GM19395 (cell line): ENCODE measurements at regions not wholly inside any gene's neighbourhood (a gene's known extent, or its start where the extent isn't known, plus 50 kb on each side); places are given as distances from the start of the nearest gene placed in this dataset.
"Not testable (repeated sequence)": the region's sequence is repeated elsewhere in the genome, so short reads cannot be mapped to it uniquely, and the experiment has no call there.

Source experiments
- ATAC-seq: cut with Tn5 transposase; IDR thresholded peaks from one replicate; pipeline ENCODE4 v1.9.1; 2021; ENCODE audit warnings: mild to moderate bottlenecking, moderate library complexity; ENCODE audit not compliant: unreplicated experiment

- not testable (repeated sequence) for ATAC-seq
Measured at GRCh38 chrX:77127571-77127970, 319.6 kb upstream of the FGF16 start.

DNA sequence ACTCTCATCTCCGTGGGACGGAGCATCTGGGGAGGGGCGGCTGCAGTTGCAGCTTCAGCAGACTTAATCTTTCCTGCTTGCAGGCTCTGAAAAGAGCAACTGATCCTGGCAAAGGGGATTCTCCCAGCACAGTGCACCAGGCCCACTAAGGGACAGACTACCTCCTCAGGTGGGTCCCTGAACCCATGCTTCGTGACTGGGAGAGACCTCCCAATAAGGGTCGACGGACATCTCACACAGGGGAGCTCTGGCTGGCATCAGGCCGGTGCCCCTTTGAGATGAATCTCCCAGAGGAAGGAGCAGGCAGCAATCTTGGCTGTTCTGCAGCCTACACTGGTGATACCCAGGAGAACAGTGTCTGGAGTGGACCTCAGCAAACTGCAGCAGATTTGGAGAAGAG lies 303.3 kb upstream of the FGF16 start:
- ATAC-seq, result no peak

DNA sequence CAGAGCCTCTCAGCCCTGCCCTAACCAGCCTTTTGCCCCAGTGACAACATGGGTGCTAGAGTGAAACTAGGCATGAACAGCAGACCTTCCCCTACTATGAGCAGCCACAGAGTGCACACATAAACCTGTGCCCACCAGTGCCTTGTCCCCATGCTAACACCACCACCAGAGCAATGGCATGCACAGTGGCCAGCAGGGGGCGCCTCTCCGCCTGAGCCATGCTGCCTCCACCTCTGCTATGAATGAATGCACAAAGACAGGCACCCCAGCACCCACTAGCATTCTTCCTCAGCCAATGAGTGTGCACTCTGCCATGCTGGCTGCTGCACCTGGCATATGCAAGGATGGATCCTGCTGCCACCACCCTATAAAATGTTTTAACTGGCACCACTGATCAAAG lies 286.9 kb upstream of the FGF16 start:
- ATAC-seq, result no peak

GRCh38 chrX:77162777-77163176 lies 284.4 kb upstream of the FGF16 start:
- ATAC-seq, result no peak

DNA sequence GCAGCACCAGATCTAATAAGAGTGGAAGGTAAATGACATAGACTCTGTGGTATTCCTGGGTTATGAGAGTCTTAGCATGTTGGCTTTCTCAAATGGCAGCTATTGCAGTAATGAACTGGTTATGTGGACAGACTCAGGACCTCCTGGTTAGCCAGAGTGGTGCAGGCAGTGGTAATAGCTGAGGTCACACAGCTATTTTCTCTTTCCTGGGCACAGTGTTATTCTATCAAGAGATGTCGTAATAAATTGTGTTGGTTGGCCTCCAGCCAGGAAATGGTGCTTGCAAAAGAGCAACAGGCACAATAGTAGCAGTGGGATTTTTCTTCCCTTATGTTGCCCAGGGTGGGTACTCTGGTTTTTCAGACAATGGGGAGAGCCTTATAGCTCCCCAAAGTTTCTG lies 279.2 kb upstream of the FGF16 start:
- ATAC-seq, result no peak

DNA sequence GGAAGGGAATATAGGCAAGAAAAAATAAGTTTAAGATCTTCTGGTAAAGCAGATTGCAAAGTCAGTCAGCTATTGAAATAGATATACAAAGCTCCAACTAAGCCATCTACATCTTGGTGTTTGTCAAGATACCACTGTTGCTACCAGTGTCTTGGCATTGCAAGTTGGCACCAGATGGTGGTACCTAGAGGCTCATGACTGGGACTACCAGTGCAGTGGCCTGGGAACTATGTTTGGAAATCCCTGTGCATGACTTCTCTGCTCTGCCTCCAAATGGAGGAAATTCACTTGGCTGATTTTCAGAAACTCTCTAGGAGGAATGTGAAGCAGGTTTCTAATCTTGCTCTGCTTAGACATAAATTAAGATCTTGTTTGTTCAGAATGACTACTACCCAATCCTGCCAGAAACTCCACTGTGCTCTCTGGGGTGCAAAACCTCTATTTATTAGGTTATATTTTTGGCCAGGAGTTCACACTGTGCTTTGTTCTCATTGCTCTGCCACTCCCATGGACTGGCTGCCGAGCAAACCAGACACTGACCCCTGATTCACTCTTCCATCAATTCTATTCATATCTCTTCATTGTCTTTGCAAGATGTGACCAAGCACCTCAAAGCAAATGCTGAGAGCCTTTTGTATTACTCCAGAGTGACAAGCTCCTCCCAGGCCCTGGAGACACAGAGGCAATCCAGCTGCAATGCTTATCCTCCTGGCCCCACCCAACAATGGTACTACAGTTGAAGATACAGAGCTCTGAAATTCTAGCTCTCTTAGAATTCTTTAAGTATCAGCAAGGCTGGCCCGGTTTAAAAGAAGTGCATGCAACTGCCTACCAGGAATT lies 272.3 kb upstream of the FGF16 start:
- no peak for ATAC-seq

- ATAC-seq, result no peak
Measured at GRCh38 chrX:77200663-77201062, 246.5 kb upstream of the FGF16 start.

DNA sequence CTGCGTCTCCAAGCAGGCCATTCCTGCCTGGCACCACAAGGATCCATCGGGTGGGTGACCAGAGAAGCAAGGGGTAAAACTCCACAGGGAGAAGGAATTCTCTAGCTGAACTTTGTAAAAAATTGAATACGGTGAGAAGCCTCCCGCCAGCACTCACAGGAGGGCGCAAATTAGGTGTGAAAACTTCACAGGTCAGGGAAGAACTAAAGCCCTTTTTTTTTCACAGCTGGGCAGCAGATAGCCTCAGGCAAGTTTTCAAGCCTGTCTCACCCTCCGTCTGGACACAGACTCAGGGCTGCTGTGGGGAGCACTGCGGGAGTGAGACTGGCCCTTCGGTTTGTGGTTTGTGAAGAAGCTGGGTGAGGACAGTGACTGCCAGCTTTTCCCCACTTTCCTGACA lies 224.1 kb upstream of the FGF16 start:
- ATAC-seq, result no peak

- no peak for ATAC-seq
Measured at GRCh38 chrX:77264490-77264889, 182.7 kb upstream of the FGF16 start.

- no peak for ATAC-seq
Measured at GRCh38 chrX:77275392-77275791, 171.8 kb upstream of the FGF16 start.

- no peak for ATAC-seq
Measured at GRCh38 chrX:77276742-77277141, 170.4 kb upstream of the FGF16 start.

DNA sequence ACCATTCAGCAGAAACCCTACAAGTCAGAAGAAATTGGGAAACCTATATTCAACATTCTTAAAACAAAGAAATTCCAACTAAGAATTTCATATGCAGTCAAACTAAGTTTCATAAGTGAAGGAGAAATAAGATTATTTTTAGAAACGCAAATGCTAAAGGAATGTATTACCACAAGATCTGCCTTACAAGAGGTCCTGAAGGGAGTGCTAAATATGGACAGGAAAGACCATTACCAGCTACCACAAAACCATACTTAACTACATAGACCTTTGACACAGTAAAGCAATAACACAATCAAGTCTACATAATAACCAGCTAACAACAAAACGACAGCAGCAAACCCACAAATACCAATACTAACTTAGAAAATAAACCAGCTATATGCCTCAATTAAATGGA lies 169.3 kb upstream of the FGF16 start:
- ATAC-seq, result no peak

DNA sequence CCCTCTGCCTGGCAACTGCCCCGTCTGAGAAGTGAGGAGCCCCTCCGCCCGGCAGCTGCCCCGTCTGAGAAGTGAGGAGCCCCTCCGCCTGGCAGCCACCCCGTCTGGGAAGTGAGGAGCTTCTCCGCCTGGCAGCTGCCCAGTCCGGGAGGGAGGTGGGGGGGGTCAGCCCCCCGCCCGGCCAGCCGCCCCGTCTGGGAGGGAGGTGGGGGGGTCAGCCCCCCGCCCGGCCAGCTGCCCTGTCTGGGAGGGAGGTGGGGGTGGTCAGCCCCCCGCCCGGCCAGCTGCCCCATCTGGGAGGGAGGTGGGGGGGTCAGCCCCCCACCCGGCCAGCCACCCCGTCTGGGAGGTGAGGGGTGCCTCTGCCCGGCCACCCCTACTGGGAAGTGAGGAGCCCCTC lies 167.8 kb upstream of the FGF16 start:
- not testable (repeated sequence) for ATAC-seq

- no peak for ATAC-seq
Measured at GRCh38 chrX:77293331-77293995, 153.7 kb upstream of the FGF16 start.

GRCh38 chrX:77298296-77298695 lies 148.9 kb upstream of the FGF16 start:
- ATAC-seq, result no peak

GRCh38 chrX:77298790-77299189 lies 148.4 kb upstream of the FGF16 start:
- no peak for ATAC-seq

DNA sequence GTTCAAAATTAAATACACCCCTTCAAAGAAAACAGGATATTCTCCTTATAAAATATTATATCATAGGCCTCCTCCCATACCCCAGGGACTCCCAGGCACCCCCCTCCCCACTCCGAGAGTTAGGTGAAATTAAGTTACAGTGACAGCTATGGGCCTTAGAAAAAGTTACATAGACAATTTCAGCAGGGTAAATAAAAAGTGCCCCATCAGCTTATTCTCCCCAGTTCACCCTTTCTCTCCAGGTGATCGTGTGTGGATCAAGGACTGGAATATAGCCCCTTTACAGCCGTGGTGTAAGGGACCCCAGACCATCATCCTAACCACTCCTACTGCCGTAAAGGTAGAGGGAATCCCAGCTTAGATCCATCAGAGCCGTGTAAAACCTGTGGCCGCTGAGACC lies 147.6 kb upstream of the FGF16 start:
- no peak for ATAC-seq

GRCh38 chrX:77342004-77342403 lies 105.2 kb upstream of the FGF16 start:
- ATAC-seq, result no peak

GRCh38 chrX:77346859-77347258 lies 100.3 kb upstream of the FGF16 start:
- ATAC-seq, result no peak

DNA sequence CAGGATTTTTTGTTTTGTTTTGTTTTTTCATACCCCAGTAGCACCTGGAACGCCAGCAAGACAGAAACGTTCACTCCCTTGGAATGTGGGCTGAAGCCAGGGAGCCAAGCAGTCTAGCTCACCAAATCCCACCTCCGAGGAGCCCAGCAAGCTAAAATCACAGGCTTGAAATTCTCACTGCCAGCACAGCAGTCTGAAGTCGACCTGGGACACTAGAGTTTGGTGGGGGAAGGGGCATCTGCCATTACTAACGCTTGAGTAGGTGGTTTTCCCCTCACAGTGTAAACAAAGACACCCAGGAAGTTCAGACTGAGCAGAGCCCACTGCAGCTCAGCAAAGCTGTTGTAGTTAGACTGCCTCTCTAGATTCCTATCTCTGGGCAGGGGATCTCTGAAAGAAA lies 99.6 kb upstream of the FGF16 start:
- no peak for ATAC-seq

DNA sequence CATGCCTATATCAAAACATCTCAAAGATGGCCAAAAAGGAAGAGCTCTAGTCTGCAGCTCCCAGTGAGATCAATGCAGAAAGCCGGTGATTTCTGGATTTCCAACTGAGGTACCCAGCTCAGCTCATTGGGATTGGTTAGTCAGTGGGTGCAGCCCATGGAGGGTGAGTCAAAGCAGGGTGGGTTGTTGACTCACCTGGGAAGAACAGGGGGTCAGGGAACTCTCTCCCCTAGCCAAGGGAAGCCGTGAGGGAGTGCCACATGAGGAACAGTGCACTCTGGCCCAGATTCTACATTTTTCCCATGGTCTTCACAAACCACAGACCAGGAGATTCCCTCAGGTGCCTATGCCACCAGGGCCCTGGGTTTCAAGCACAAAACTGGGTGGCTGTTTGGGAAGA lies 57.3 kb upstream of the FGF16 start:
- ATAC-seq, result no peak

DNA sequence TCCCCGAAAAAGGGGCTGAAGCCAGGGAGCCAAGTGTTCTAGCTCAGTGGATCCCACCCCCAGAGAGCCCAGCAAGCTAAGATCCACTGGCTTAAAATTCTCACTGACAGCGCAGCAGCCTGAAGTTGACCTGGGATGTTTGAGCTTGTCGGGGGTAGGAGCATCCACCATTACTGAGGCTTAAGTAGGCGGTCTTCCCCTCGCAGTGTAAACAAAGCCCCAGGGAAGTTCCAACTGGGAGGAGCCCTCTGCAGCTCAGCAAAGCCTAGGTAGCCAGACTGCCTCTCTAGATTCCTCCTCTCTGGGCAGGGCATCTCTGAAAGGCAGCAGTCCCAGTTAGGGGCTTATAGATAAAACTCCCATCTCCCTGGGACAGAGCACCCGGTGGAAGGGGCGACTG lies 56.8 kb upstream of the FGF16 start:
- ATAC-seq, result not testable (repeated sequence)

- no peak for ATAC-seq
Measured at GRCh38 chrX:77396781-77397180, 50.4 kb upstream of the FGF16 start.
